ENCODE measurements at regions not wholly inside any gene's neighbourhood (a gene's known extent, or its start where the extent isn't known, plus 50 kb on each side); places are given as distances from the start of the nearest gene placed in this dataset.

DNA sequence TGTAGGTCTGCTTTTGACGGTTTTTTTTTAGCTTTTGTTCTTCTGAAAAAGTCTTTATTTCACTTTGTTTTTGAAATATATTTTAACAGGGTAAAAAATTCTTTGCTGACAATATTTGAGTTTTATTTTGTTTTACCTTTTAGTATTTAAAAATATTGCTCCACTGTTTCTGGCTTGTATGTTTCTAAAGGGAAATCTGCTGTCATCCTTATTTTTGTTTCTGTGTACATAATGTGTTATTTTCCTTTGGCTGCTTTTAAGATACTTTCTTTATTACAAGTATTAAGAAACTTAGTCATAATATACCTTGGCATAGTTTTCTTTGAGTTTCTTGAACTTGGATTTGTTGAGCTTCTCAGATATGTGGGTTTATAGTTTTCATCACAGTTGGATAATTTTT is 88.6 kb upstream of the SPACA1 start:
- Histone ChIP-seq H3K9me3 (no peaks in the 10 kb centered on the region), H3K27ac (no peak overlapping the region), H3K27me3 (no peaks in the 10 kb centered on the region), H3K4me3 (no peak overlapping the region), H3K36me3 (no peaks in the 10 kb centered on the region), H3K4me1 (no peaks in the 10 kb centered on the region)
- no peak for DNase-seq (ENCODE audit: low spot score in 2 of 2)
- 78 to 86% methylated on average over 1 of the region's 1 CpG for WGBS, 2 donors
- TF ChIP-seq, protein P1, sequence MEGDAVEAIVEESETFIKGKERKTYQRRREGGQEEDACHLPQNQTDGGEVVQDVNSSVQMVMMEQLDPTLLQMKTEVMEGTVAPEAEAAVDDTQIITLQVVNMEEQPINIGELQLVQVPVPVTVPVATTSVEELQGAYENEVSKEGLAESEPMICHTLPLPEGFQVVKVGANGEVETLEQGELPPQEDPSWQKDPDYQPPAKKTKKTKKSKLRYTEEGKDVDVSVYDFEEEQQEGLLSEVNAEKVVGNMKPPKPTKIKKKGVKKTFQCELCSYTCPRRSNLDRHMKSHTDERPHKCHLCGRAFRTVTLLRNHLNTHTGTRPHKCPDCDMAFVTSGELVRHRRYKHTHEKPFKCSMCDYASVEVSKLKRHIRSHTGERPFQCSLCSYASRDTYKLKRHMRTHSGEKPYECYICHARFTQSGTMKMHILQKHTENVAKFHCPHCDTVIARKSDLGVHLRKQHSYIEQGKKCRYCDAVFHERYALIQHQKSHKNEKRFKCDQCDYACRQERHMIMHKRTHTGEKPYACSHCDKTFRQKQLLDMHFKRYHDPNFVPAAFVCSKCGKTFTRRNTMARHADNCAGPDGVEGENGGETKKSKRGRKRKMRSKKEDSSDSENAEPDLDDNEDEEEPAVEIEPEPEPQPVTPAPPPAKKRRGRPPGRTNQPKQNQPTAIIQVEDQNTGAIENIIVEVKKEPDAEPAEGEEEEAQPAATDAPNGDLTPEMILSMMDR (IDR thresholded peaks at IDR 0.05), result no peak
- TF ChIP-seq EP300 (IDR thresholded peaks at IDR 0.05) (no peak), POLR2A (IDR thresholded peaks at IDR 0.05) (no peak)

DNA sequence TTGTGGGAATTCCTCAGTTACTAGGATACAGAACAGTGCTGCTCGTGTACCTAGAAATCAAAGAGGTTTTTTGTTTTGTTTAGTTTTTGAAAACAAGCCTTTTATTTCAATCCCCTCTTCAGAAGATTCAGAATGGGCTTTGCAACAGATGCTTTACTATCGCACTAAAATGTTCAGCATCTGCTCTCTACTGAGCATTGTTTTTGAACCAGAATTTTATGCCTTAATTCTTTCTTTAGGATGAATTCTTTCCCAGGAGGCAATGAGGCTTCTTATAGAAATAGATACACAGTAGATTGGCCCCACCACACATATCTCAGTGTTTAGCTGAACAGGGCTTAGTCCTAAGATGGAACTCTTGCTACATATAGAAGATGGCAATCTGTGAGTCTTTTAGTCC is 95.9 kb upstream of the SPACA1 start:
- no peaks in the 10 kb centered on the region for H3K9me3 ChIP-seq
- H3K27ac ChIP-seq, result no peak overlapping the region
- DNase-seq (ENCODE audit: low spot score in 2 of 2), result no peak
- no peaks in the 10 kb centered on the region for H3K36me3 ChIP-seq
- no peak overlapping the region for H3K4me3 ChIP-seq
- H3K27me3 ChIP-seq, result no peaks in the 10 kb centered on the region
- no peaks in the 10 kb centered on the region for H3K4me1 ChIP-seq
- 42 to 44% methylated on average over 2 of the region's 2 CpGs for WGBS, 2 donors
- TF ChIP-seq, protein P1 (IDR thresholded peaks at IDR 0.05), result no peak
- no peak for TF ChIP-seq EP300 (IDR thresholded peaks at IDR 0.05)
- TF ChIP-seq POLR2A (IDR thresholded peaks at IDR 0.05), result no peak

DNA sequence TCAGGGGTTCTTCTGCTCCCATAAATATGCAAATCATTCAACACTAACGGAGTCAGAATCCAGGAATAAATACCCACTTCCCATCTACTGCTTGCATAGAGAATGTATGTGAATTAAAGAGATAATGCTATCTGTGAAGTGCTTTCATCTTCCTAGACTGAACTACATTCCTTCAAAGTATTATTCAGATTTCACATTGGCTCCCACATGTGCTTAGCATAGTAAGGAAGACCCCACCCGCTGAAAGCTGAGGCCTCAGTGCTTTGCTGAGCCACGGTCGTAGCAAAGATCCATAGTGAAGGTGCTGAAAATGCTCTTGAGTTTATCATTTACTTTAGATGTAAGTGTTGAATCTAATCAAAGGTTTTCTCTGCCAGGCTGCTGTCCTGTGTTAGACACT is 97.0 kb upstream of the SPACA1 start:
- no peaks in the 10 kb centered on the region for H3K36me3 ChIP-seq
- 89 to 93% methylated on average over 4 of the region's 4 CpGs for WGBS, 2 donors
- no peaks in the 10 kb centered on the region for H3K4me1 ChIP-seq
- H3K9me3 ChIP-seq, result no peaks in the 10 kb centered on the region
- no peak overlapping the region for H3K4me3 ChIP-seq
- TF ChIP-seq POLR2A (IDR thresholded peaks at IDR 0.05), result no peak
- no peak for TF ChIP-seq EP300 (IDR thresholded peaks at IDR 0.05)
- TF ChIP-seq, protein P1 (IDR thresholded peaks at IDR 0.05), result no peak
- no peaks in the 10 kb centered on the region for H3K27me3 ChIP-seq
- no peak for DNase-seq (ENCODE audit: low spot score in 2 of 2)
- no peak overlapping the region for H3K27ac ChIP-seq

DNA sequence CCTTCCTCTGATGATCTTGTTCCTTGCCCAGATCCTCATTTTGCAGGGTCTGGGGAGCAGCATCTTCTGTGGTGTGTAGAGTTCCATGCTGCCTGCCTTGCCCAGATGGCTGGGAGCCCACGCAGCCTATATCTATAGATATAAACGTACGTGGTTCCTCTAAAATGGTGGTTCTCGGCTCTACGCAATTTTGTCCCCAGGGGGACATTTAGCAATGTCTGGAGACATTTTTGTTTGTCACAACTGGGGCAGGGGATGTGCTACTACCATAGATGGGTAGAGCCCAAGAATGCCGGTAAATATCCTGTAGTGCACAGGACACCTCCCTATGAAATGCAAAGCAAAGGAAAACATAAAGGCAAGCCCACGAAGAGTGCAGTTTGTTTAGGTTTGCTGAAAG is 98.4 kb upstream of the SPACA1 start:
- WGBS, 2 donors, result 86 to 89% methylated on average over 7 of the region's 7 CpGs
- H3K9me3 ChIP-seq, result no peaks in the 10 kb centered on the region
- H3K36me3 ChIP-seq, result no peaks in the 10 kb centered on the region
- H3K4me1 ChIP-seq, result peaks cover 0 to 3% (median 0%) of the 10 kb centered on the region in 4 donors
- TF ChIP-seq, protein P1 (IDR thresholded peaks at IDR 0.05), result no peak
- TF ChIP-seq POLR2A (IDR thresholded peaks at IDR 0.05) (no peak), EP300 (IDR thresholded peaks at IDR 0.05) (no peak)
- H3K27ac ChIP-seq, result no peak overlapping the region
- no peak overlapping the region for H3K4me3 ChIP-seq
- DNase-seq (ENCODE audit: low spot score in 2 of 2), result no peak
- H3K27me3 ChIP-seq, result no peaks in the 10 kb centered on the region

DNA sequence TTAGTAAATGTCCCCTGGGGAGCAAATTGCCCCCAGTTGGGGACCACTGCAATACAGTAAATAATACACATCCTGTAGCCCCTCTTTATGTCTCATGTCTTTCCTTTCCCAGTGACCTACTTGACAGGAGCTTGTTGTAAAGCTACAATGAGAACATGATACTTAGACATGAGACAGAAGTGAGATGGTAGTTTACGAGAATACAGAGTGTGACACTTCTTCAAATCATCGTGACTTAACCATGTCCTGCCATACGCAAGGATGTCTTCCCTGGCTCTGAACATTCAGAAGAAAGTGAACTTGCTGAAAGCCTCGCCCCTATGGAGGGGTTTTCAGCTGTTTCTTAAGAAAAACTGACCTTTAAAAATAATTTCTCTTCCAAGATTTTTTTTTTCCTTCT is 101.0 kb upstream of the SPACA1 start:
- DNase-seq (ENCODE audit: low spot score in 2 of 2), result no peak
- Histone ChIP-seq H3K9me3 (no peaks in the 10 kb centered on the region), H3K36me3 (no peaks in the 10 kb centered on the region), H3K4me3 (no peak overlapping the region), H3K27me3 (no peaks in the 10 kb centered on the region), H3K4me1 (peaks cover 0 to 3% (median 0%) of the 10 kb centered on the region in 4 donors), H3K27ac (no peak overlapping the region)
- WGBS, 2 donors, result 81 to 82% methylated on average over 4 of the region's 4 CpGs
- TF ChIP-seq, protein P1 (IDR thresholded peaks at IDR 0.05), result no peak
- TF ChIP-seq EP300 (IDR thresholded peaks at IDR 0.05) (no peak), POLR2A (IDR thresholded peaks at IDR 0.05) (no peak)
